NCI-H2171 (cell line): ENCODE measurements at regions not wholly inside any gene's neighbourhood (a gene's known extent, or its start where the extent isn't known, plus 50 kb on each side); places are given as distances from the start of the nearest gene placed in this dataset.
"Not testable (repeated sequence)": the region's sequence is repeated elsewhere in the genome, so short reads cannot be mapped to it uniquely, and the experiment has no call there.

ENCODE experiments used
- DNase-seq: peaks from one replicate; lab custom pipeline; 2025; lab: John Stamatoyannopoulos, UW

DNA sequence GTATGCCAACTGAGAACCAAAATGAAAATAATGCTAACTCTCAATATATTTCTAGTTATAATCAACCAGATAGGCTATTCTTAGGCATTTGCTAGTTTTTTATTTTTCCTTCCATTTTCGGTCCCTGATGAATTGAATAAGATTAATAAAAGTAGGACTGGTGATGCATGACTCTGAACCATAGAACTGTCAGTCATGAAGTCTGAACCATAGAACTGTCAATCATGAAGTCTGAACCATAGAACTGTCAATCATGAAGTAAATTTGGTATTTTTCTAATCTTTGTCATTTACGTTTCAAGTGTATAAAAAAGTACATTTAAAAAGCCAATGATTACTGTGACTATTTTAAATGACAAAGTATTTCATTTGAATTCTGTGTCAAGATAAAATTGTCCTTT is 460.2 kb upstream of the NDST3 start:
- no peak for DNase-seq

GRCh38 chr4:117575850-117576249 is 458.4 kb upstream of the NDST3 start:
- DNase-seq: no peak

DNA sequence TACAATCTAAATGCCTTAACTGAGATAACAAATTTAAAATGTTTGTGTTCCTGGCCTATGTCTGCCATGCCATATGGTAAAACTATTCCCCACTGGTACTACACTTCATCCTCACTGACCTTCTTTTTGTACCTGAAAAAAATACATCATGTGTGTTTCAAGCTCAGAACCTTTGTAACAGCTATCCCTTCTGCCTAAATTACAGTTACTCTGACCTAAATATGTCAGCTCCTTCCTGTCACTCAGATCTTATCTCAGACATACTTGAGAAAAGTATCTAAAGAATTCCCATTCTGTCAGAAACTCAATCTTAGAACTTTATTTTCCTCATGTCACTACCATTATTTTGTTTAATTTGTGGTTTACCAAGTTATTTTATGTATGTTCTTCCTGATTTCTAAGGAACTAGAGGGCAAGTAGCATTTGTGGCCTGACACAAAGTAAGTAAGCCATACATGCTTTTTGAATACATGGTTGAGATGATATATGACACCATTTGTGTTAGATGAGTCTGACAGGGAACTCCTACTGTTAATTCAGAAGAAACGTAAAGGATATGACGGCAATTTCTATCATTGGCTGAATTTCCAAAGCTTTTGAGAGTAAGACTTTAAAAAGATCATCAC is 456.5 kb upstream of the NDST3 start:
- no peak for DNase-seq

DNA sequence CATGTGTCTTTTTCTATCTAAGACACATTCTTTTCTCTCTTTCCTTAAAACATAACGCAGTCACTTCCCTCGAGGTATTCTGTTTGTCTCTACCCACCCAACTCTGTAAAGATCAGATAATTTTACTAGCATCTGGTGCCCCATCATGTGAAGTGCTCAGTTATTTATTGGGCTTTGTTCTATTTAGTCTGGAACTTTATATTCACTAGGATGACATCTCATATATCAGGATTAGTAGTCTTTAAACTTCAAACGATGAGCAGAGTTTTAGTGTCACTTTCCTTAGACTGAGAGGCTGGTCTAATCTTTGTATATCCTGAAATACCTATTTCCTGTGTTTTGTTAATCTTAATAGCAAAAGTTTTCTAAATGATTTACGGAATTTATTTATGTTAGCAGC is 445.5 kb upstream of the NDST3 start:
- no peak for DNase-seq

GRCh38 chr4:117596917-117597480 is 437.3 kb upstream of the NDST3 start:
- no peak for DNase-seq

DNA sequence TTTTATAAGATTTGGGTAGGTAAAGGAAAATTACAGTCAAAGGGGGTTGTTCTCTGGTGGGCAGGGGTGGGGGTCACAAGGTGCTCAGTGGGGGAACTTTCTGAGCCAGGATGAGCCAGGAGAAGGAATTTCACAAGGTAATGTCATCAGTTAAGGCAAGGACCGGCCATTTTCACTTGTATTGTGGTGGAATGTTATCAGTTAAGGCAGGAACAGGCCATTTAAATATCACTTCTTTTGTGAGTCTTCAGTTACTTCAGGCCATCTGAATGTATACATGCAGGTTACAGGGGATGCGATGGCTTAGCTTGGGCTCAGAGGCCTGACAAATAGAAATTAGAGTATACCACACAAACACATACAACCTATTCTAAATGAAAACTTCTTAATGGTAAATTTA is 434.9 kb upstream of the NDST3 start:
- not testable (repeated sequence) for DNase-seq

- not testable (repeated sequence) for DNase-seq
These were observed 433.4 kb upstream of the NDST3 start for GRCh38 chr4:117600936-117601335.

- no peak for DNase-seq
These were observed 423.5 kb upstream of the NDST3 start for GRCh38 chr4:117610706-117611308.

GRCh38 chr4:117621673-117622072 is 412.6 kb upstream of the NDST3 start:
- no peak for DNase-seq

DNA sequence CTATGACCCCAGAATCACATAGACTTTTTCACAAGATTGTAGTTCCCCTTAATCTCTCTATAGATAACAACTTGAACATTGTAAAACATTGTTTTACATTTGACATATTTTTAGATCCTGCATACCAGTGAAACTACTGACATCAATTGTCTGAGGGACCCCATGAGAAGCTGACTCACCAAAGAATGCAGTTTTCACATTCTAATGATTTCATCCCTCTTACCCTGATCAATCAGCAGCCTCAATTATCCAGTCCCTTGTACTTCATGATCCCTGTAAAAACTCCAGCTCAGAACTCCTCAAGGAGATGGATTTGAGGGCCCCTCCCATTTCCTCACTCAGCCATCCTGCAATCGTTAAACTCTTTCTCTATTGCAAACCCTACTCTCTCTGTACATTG is 411.0 kb upstream of the NDST3 start:
- DNase-seq: no peak

DNA sequence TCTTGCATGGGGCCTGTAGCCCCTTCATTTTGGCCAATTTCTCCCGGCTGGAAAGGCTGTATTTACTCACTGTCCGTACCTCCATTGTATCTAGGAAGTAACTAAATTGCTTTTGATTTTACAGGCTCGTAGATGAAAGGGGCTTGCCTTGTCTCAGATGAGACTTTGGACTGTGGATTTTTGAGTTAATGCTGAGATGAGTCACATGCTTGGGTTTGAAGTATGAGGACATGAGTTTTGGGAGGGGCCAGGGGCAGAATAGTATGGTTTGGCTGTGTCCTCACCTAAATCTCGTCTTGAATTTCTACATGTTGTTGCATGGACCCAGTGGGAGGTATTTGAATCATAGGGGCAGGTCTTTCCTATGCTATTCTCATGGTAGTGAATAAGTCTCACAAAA is 407.6 kb upstream of the NDST3 start:
- DNase-seq: no peak

DNA sequence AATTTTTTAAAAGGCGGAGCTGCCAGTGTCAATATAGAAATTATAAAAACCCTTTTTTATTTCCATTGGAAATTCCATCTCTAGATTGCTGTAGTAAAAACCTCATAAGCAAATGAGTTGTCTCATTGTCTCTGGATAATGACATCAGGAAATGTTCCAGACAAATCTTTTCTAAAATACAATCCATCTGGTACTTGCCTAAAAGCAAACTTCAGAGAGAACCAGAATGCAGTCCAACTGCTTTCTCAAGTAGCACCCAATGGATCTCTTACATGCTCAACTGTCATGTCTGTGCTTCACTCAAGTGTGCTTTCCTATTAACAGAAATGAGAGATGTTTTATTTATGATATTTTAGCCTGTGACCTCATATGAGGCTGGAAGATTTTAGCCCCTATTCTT is 399.6 kb upstream of the NDST3 start:
- DNase-seq: no peak

DNA sequence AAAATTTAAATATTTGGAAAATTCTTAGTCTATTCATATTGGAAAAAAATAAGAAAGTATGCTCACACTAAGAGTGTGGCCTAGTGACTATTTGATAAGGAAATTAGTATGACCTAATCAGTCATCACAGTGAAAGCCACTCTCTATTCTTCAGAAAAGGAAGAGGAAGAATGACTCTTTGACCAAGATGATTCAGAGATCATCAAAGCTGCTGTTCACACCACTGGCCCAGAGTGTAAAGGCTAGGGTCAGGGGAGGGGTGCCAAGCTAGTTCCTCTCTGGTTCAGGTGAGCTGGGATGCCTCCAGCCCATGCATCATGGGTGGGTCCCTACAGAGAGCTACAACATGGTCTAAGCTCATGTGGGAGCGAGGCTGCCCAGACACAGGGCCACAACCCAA is 396.9 kb upstream of the NDST3 start:
- no peak for DNase-seq

DNA sequence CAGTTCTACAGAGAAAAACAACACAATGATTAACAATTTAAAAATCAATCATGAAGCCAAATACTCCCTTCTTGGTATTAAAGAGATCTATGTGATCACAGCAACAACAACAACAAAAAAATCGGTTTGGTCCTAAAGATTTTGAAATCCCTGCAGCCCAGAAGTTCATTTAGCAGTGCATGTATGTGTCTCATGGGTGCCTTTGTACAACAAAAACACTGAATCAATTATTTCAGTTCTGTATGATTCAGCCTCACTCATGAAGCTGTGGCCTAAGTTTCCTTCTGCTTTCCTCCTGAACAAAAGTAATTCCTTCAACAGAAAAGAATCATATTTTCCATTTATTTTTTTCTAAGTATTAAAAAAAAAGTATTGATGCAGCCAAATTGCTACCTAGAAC is 393.4 kb upstream of the NDST3 start:
- no peak for DNase-seq

DNA sequence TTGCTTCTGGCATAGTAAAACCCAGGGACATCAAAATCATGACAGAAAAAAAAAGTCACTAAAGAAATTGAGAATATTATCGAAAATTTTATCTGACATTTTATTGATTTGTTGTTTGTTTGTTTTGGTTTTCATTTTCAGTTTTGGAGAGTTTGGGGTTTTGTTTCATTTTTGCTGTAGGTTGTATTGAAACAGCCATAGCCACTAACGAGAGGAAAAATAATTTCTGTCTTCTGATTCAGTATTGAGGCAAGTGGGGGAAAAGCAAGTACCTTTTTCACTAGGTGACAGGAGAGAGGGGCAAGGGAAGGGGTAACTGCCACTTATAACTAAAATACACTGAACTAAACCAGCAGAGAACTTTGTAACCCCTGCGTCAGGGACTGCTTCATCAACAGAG is 392.8 kb upstream of the NDST3 start:
- no peak for DNase-seq

- no peak for DNase-seq
These were observed 380.2 kb upstream of the NDST3 start for GRCh38 chr4:117654079-117654478.

- no peak for DNase-seq
These were observed 373.6 kb upstream of the NDST3 start for GRCh38 chr4:117660668-117661067.

DNA sequence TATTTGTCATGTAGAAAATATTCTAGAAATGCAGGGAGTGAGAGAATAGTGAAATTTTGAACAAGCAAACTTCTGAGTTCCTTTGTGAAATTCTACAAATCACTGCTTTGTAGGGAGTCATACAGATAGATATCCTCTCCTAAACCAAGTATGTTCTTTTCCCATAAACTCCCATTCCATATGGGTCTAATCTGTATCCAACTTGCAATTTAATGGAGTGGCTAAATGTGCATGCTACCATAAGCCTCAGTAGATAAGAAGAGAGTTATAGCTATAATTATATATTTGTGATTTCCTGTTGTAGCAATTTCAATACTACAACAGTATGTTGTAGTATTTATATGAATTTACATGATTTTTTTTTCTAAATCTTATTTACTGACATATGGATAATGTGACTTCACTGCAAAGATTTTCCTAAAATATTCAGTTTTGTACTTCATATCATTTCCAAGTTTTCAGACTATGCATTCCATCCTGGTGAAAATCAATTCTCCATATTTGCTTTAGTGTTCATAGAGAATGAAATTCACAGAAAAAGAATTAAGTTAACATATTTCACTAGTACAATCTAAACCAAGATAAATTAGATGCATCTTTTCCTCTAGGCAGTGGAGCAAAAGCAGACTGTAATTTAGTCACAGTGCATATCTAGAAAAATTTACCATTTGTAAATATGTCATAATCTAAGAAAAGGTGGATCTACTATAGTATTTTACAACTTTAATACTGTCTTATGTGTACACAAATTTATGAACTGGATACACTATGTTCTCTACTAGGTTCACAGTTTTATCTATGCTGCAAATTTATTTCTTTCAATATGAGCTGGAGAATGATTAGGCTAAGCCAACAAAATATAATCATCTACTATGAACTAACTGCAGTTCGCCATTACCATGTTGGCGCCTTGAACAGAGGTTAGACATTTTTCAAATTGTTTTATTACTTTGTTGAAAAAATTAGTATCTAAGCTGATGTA is 372.9 kb upstream of the NDST3 start:
- no peak for DNase-seq

GRCh38 chr4:117664706-117665444 is 369.4 kb upstream of the NDST3 start:
- DNase-seq: no peak

- no peak for DNase-seq
These were observed 358.1 kb upstream of the NDST3 start for GRCh38 chr4:117676153-117676552.

DNA sequence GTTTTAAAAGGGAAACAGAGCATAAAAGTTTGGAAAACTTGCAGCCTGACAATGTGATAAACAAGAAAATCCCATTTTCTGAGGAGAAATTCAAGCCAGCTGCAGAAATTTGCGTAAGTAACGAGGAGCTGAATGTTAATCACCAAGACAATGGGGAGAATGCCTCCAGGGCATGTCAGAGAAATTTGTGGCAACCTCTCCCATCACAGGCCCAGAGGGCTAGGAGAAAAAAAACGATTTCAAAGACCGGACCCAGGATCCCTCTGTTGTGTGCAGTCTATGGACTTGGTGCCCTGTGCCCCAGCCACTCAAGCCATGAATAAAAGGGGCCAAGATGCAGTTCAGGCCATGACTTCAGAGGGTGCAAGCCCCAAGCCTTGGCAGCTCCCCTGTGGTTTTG is 355.4 kb upstream of the NDST3 start:
- no peak for DNase-seq
